H9 (cell line): ENCODE measurements at regions not wholly inside any gene's neighbourhood (a gene's known extent, or its start where the extent isn't known, plus 50 kb on each side); places are given as distances from the start of the nearest gene placed in this dataset.
"Not testable (repeated sequence)": the region's sequence is repeated elsewhere in the genome, so short reads cannot be mapped to it uniquely, and the experiment has no call there.

ENCODE experiments used
- DNase-seq: peaks from one replicate; pipeline ENCODE4 v3.0.0-alpha.2; 2017
- H2AFZ ChIP-seq: one replicate; pipeline ENCODE4 v1.6.1; 2013; ENCODE audit warnings: mild to moderate bottlenecking, low read length, control low read depth, moderate library complexity
- H2AK5ac ChIP-seq: 2 replicates; pipeline ENCODE4 v1.6.1; 2013; ENCODE audit warnings: low read length, control low read depth, mixed read lengths; ENCODE audit not compliant: insufficient read length
- H2BK120ac ChIP-seq: one replicate; pipeline ENCODE4 v1.6.1; 2013; ENCODE audit warnings: low read depth, mild to moderate bottlenecking, low read length, control low read depth, inconsistent platforms; ENCODE audit not compliant: poor library complexity, severe bottlenecking
- H2BK12ac ChIP-seq: 2 replicates; pipeline ENCODE4 v1.6.1; 2013; ENCODE audit warnings: low read length, control low read depth, mixed read lengths, low read depth; ENCODE audit not compliant: insufficient read length
- H2BK15ac ChIP-seq: 2 replicates; pipeline ENCODE4 v1.6.1; 2013; ENCODE audit warnings: low read depth, low read length, control low read depth
- H2BK20ac ChIP-seq: one replicate; pipeline ENCODE4 v1.6.1; 2013; ENCODE audit warnings: low read depth, mild to moderate bottlenecking, low read length, control low read depth, inconsistent platforms; ENCODE audit not compliant: poor library complexity, severe bottlenecking
- H2BK5ac ChIP-seq: 2 replicates; pipeline ENCODE4 v1.6.1; 2013; ENCODE audit warnings: low read length, control low read depth, mixed read lengths; ENCODE audit not compliant: insufficient read length
- H3K14ac ChIP-seq: 2 replicates; pipeline ENCODE4 v1.6.1; 2013; ENCODE audit warnings: low read length, control low read depth; ENCODE audit not compliant: insufficient read depth
- H3K18ac ChIP-seq: 2 replicates; pipeline ENCODE4 v1.6.1; 2013; ENCODE audit warnings: low read depth, mild to moderate bottlenecking, mixed read lengths, low read length, control low read depth; ENCODE audit not compliant: insufficient read length
- H3K23ac ChIP-seq: 2 replicates; pipeline ENCODE4 v1.6.1; 2013; ENCODE audit warnings: low read length, control low read depth, mixed read lengths, low read depth; ENCODE audit not compliant: insufficient read length
- H3K23me2 ChIP-seq: 2 replicates; pipeline ENCODE4 v1.6.1; 2013; ENCODE audit warnings: low read depth, mild to moderate bottlenecking, mixed read lengths, low read length, control low read depth; ENCODE audit not compliant: insufficient read length, poor library complexity, severe bottlenecking
- H3K27ac ChIP-seq: 2 replicates; pipeline ENCODE4 v1.5.1; 2013; ENCODE audit warnings: low read length, control low read depth, mixed read lengths, low read depth; ENCODE audit not compliant: insufficient read length
- H3K27me3 ChIP-seq: 2 replicates; pipeline ENCODE4 v1.6.1; 2013; ENCODE audit warnings: low read length, control low read depth, inconsistent platforms; ENCODE audit not compliant: insufficient read depth
- H3K4ac ChIP-seq: 2 replicates; pipeline ENCODE4 v1.6.1; 2013; ENCODE audit warnings: low read depth, mild to moderate bottlenecking, control low read depth, inconsistent platforms, low read length, moderate library complexity
- H3K4me1 ChIP-seq: 2 replicates; pipeline ENCODE4 v1.6.1; 2013; ENCODE audit warnings: low read length, control low read depth, inconsistent platforms; ENCODE audit not compliant: insufficient read depth
- H3K4me2 ChIP-seq: 2 replicates; pipeline ENCODE4 v1.6.1; 2013; ENCODE audit warnings: low read length, control low read depth, mixed read lengths; ENCODE audit not compliant: insufficient read length, insufficient read depth
- H3K56ac ChIP-seq: 2 replicates; pipeline ENCODE4 v1.6.1; 2013; ENCODE audit warnings: low read depth, mild to moderate bottlenecking, mixed read lengths, low read length, control low read depth; ENCODE audit not compliant: insufficient read length
- H3K79me1 ChIP-seq: 2 replicates; pipeline ENCODE4 v1.6.1; 2013; ENCODE audit warnings: low read depth, mild to moderate bottlenecking, moderate library complexity, low read length, control low read depth, inconsistent platforms; ENCODE audit not compliant: insufficient read depth, poor library complexity, severe bottlenecking
- H3K79me2 ChIP-seq: 2 replicates; pipeline ENCODE4 v1.6.1; 2013; ENCODE audit warnings: low read length, control low read depth, inconsistent platforms; ENCODE audit not compliant: insufficient read depth
- H3K9ac ChIP-seq: 2 replicates; pipeline ENCODE4 v1.6.1; 2013; ENCODE audit warnings: low read length, control low read depth, mixed read lengths; ENCODE audit not compliant: insufficient read length; ENCODE audit errors: extremely low read depth
- H3K9me3 ChIP-seq: one replicate; pipeline ENCODE4 v1.6.1; 2013; ENCODE audit warnings: low read depth, low read length, inconsistent platforms; ENCODE audit not compliant: control insufficient read depth
- H3T11ph ChIP-seq: one replicate; pipeline ENCODE4 v1.6.1; 2013; ENCODE audit warnings: mild to moderate bottlenecking, low read length, control low read depth, inconsistent platforms
- H4K20me1 ChIP-seq: one replicate; pipeline ENCODE4 v1.6.1; 2013; ENCODE audit not compliant: control insufficient read depth, insufficient read length, insufficient read depth
- H4K5ac ChIP-seq: 2 replicates; pipeline ENCODE4 v1.6.1; 2013; ENCODE audit warnings: low read depth, mild to moderate bottlenecking, mixed read lengths, low read length, control low read depth; ENCODE audit not compliant: insufficient read length
- H4K8ac ChIP-seq: replicated peaks from 2 replicates; pipeline ENCODE4 v1.6.1; 2013; ENCODE audit warnings: low read length, control low read depth, mixed read lengths, low read depth; ENCODE audit not compliant: insufficient read length
- H4K91ac ChIP-seq: 2 replicates; pipeline ENCODE4 v1.6.1; 2013; ENCODE audit warnings: low read depth, mild to moderate bottlenecking, moderate library complexity, mixed read lengths, low read length, control low read depth; ENCODE audit not compliant: insufficient read length
- H3K27ac Mint-ChIP-seq, 3 experiments: 2 replicates in 2 of 3; 3 replicates in 1 of 3; pipeline ENCODE4 v1.8.0; 2020 to 2021; ENCODE audit warnings: mixed read lengths in 3 of 3, mild to moderate bottlenecking in 1 of 3, moderate library complexity in 1 of 3
- H3K27me3 Mint-ChIP-seq: 2 replicates; pipeline ENCODE4 v1.8.0; 2021; ENCODE audit warnings: low read depth, mild to moderate bottlenecking, moderate library complexity, mixed read lengths
- H3K36me3 Mint-ChIP-seq, 3 experiments: 2 replicates in 2 of 3; 3 replicates in 1 of 3; pipeline ENCODE4 v1.8.0; 2020 to 2021; ENCODE audit warnings: low read depth in 3 of 3, mixed read lengths in 3 of 3; ENCODE audit not compliant: insufficient read depth in 1 of 3
- H3K4me1 Mint-ChIP-seq, 2 experiments: 2 replicates each; pipeline ENCODE4 v1.8.0; 2020; ENCODE audit warnings: mixed read lengths in 2 of 2
- H3K4me3 Mint-ChIP-seq, 2 experiments: 2 replicates in 1 of 2; 3 replicates in 1 of 2; pipeline ENCODE4 v1.8.0; 2020 to 2021; ENCODE audit warnings: mild to moderate bottlenecking in 2 of 2, mixed read lengths in 2 of 2, moderate library complexity in 1 of 2
- H3K9me3 Mint-ChIP-seq, 2 experiments: 2 replicates in 1 of 2; 3 replicates in 1 of 2; pipeline ENCODE4 v1.8.0; 2020; ENCODE audit warnings: mild to moderate bottlenecking in 2 of 2, mixed read lengths in 2 of 2, moderate library complexity in 1 of 2
- WGBS: extraction: QIAGEN DNeasy Blood & Tissue Kit; methylation state at CpG from one replicate; pipeline ENCODE4 v1.1.7; 2013; ENCODE audit warnings: missing lambda C conversion rate, low lambda C conversion rate, mixed read lengths; ENCODE audit not compliant: insufficient read length; ENCODE audit errors: extremely low coverage; 5-methylcytosine and 5-hydroxymethylcytosine counted together

GRCh38 chrX:9410889-9411288, 54.0 kb upstream of the TBL1X start:
- not testable (repeated sequence) for H4K20me1 ChIP-seq, H3K27ac ChIP-seq, H3K27ac Mint-ChIP-seq, H3K4me1 Mint-ChIP-seq, H3K23ac ChIP-seq, H2BK12ac ChIP-seq, H2AK5ac ChIP-seq, H2AFZ ChIP-seq, H3K9ac ChIP-seq, H3K14ac ChIP-seq, H3K23me2 ChIP-seq, H3K4me3 Mint-ChIP-seq, H3K27me3 ChIP-seq, H4K5ac ChIP-seq, H3T11ph ChIP-seq, H4K8ac ChIP-seq, H2BK5ac ChIP-seq, H3K27me3 Mint-ChIP-seq, H3K79me2 ChIP-seq, DNase-seq, H3K4ac ChIP-seq, H2BK20ac ChIP-seq, H3K4me2 ChIP-seq, H2BK15ac ChIP-seq, H4K91ac ChIP-seq, H3K9me3 ChIP-seq, H2BK120ac ChIP-seq, H3K56ac ChIP-seq, H3K18ac ChIP-seq, H3K4me1 ChIP-seq, H3K79me1 ChIP-seq
- no CpG with 5 or more reads among the region's 11 CpGs for WGBS
- Mint-ChIP-seq H3K36me3 (peaks cover 5 to 11% (median 6%) of the 10 kb centered on the region in 3 experiments), H3K9me3 (peaks cover 13 to 34% of the 10 kb centered on the region in 2 experiments)

GRCh38 chrX:9411682-9412081, 53.2 kb upstream of the TBL1X start:
- H3K4me1 Mint-ChIP-seq, H4K91ac ChIP-seq, H3K14ac ChIP-seq, H3K23me2 ChIP-seq, H2BK20ac ChIP-seq, H3K4me1 ChIP-seq, H2BK15ac ChIP-seq, H2AK5ac ChIP-seq, H3K79me1 ChIP-seq, H3K23ac ChIP-seq, H2BK5ac ChIP-seq, H3K27ac Mint-ChIP-seq, DNase-seq, H3K9me3 ChIP-seq, H3K27ac ChIP-seq, H3K27me3 ChIP-seq, H2BK12ac ChIP-seq, H3K4ac ChIP-seq, H2AFZ ChIP-seq, H3T11ph ChIP-seq, H3K4me2 ChIP-seq, H4K20me1 ChIP-seq, H3K4me3 Mint-ChIP-seq, H3K56ac ChIP-seq, H4K5ac ChIP-seq, H3K9ac ChIP-seq, H3K18ac ChIP-seq, H3K79me2 ChIP-seq, H4K8ac ChIP-seq, H3K27me3 Mint-ChIP-seq, H2BK120ac ChIP-seq: not testable (repeated sequence)
- Mint-ChIP-seq H3K36me3 (peaks cover 5 to 11% (median 6%) of the 10 kb centered on the region in 3 experiments), H3K9me3 (peaks cover 13 to 40% of the 10 kb centered on the region in 2 experiments)
- WGBS, result no CpG with 5 or more reads among the region's 16 CpGs
